H1 (cell line): ENCODE measurements at regions not wholly inside any gene's neighbourhood (a gene's known extent, or its start where the extent isn't known, plus 50 kb on each side); places are given as distances from the start of the nearest gene placed in this dataset.

Experiments
- CHD2 ChIP-seq: IDR thresholded peaks from 2 replicates; pipeline ENCODE4 v1.6.1; 2012; ENCODE audit warnings: low read length, improper control_type of control experiment
- GTF2F1 ChIP-seq: IDR thresholded peaks from 2 replicates; pipeline ENCODE4 v1.6.1; 2012; ENCODE audit warnings: low read depth, low read length, improper control_type of control experiment, borderline replicate concordance

GRCh38 chr7:28900311-28900710 is 57.8 kb downstream of the TRIL start (continued):
- TF ChIP-seq GTF2F1, result no peak
- no peak for TF ChIP-seq CHD2
